ENCODE measurements at regions not wholly inside any gene's neighbourhood (a gene's known extent, or its start where the extent isn't known, plus 50 kb on each side); places are given as distances from the start of the nearest gene placed in this dataset.

GRCh38 chr10:10544890-10545289, 472.8 kb upstream of the CELF2 start:
- 55 to 78% (median 68%) methylated on average over 8 of the region's 8 CpGs for WGBS, 3 donors
- no peak overlapping the region for H3K27ac ChIP-seq (ENCODE audit: low read depth, low read length)

DNA sequence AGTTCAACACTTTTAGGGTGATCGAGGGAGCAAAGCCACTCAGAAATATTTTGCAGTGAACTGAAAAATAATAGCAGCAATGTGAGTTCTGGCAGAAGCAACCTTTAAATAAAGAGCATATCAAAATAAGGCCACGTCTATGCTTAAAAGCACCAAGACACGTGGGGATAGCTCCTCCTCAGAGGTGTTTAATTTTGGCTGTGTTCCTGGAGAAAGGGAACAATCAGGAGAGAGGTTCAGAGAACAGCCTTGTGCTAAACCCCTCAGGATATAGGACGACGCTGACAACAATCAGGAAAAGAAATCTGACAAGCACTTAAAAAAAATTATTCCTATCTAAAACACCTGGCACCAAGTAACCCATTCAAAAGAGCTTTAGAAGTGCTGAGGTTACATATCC, 471.9 kb upstream of the CELF2 start:
- H3K27ac ChIP-seq (ENCODE audit: low read depth, low read length) = no peak overlapping the region
- WGBS, 3 donors = 35 to 54% (median 51%) methylated on average over 5 of the region's 5 CpGs

GRCh38 chr10:10551596-10552301, 465.9 kb upstream of the CELF2 start:
- WGBS, 3 donors = 41 to 75% (median 68%) methylated on average over 10 of the region's 10 CpGs
- H3K27ac ChIP-seq (ENCODE audit: low read depth, low read length) = no peak overlapping the region

DNA sequence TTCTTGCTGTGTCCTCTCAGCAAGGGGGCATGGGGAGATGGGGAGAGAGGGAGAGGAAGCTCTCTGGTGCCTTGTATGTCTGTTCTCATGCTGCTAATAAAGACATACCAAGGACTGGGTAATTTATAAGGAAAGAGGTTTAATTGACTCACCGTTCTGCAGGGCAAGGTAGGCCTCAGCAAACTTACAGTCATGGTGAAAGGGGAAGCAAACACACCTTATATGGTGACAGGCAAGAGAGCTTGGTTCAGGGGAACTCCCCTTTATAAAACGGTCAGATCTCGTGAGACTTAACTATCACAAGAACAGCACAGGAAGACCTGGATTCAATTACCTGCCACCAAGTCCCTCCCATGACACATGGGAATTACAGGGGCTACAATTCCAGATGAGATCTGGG, 464.7 kb upstream of the CELF2 start:
- H3K27ac ChIP-seq (ENCODE audit: low read depth, low read length) = no peak overlapping the region
- WGBS, 3 donors = 76 to 79% (median 78%) methylated on average over 3 of the region's 3 CpGs

DNA sequence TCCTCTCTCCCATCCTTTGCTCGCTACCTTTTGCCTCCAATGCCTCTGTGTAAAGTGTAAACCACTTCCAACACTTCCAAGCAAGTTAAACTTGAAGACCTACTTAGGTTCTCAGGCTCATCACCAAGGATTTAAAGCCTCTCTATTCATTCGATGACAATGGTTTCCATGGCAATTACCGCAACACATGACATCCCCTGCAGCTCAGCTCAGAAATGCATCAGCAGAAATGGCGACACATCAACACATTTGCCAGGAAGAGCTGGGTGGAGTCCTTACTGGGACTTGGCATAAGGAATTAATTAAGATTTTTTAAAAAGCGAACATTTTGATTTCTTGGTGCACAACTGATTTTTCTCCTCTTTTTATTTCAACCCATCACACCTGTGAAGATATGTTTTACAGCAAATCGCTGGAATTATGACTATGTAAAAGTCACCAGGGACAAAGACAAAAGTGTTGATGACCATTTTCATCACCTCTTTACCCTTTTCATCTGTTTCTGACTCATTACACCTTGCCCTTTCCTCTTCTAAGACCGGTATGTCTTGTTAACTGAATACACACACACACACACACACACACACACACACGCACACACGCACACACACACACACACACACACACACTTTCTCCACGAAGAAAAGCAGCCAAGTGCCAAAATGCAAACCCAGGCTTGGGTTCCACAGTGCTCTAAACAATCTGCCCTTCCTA, 453.4 kb upstream of the CELF2 start:
- 65 to 83% (median 73%) methylated on average over 10 of the region's 10 CpGs for WGBS, 3 donors

GRCh38 chr10:10576937-10577336, 440.7 kb upstream of the CELF2 start:
- WGBS, 3 donors = 83 to 96% (median 91%) methylated on average over 1 of the region's 1 CpG
- no peak overlapping the region for H3K27ac ChIP-seq (ENCODE audit: low read depth, low read length)

More for the DNA sequence above, 453.4 kb upstream of the CELF2 start:
- H3K27ac ChIP-seq (ENCODE audit: low read depth, low read length) = no peak overlapping the region

- WGBS, 3 donors = 41 to 61% (median 59%) methylated on average over 1 of the region's 1 CpG
- H3K27ac ChIP-seq (ENCODE audit: low read depth, low read length) = no peak overlapping the region
These were observed 438.0 kb upstream of the CELF2 start for GRCh38 chr10:10579709-10580108.

- H3K27ac ChIP-seq (ENCODE audit: low read depth, low read length) = no peak overlapping the region
- WGBS, 3 donors = 61 to 64% (median 61%) methylated on average over 5 of the region's 5 CpGs
These were observed 433.5 kb upstream of the CELF2 start for GRCh38 chr10:10584161-10584560.

- H3K27ac ChIP-seq (ENCODE audit: low read depth, low read length) = no peak overlapping the region
- 73 to 89% (median 80%) methylated on average over 5 of the region's 5 CpGs for WGBS, 3 donors
These were observed 429.8 kb upstream of the CELF2 start for GRCh38 chr10:10587744-10588393.

DNA sequence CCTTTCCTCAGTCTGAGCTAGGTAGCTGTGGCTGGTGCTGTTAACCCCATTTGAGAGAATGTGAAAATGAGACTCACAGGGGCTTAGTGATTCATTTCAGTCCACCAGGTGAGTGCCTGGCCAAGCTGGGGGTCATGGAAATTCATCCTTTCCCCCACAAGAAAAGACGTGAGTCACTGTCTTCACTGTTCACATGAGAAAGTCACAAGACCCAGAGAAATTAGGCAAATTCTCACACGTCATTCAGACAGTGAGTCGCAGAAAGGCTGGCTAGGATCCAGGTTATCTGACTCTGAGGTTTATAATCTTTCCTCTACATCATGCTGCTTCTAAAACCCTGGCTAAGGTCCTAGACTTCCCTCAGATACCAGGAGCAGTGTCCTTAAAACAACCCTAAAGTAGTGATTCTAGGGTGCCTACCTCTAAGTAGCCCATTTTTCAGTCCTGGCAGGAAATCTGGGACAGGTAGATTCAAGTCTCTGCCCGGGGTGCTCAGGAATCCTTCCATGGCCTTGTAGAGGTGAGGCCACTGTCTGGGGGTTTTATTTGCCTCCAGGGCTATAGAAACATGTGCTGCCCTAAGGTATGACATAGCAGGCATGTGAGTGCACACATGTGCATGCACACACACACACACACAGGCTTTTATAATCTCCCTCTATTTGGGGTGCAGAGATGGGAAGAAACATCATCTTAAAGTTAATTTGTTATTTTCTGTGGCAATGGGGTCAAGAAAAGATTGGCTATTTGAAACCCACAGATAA, 427.9 kb upstream of the CELF2 start:
- 19 to 37% (median 28%) methylated on average over 4 of the region's 4 CpGs for WGBS, 3 donors
- no peak overlapping the region for H3K27ac ChIP-seq (ENCODE audit: low read depth, low read length)

GRCh38 chr10:10591715-10592341, 425.8 kb upstream of the CELF2 start:
- no peak overlapping the region for H3K27ac ChIP-seq (ENCODE audit: low read depth, low read length)
- 47 to 62% (median 54%) methylated on average over 8 of the region's 8 CpGs for WGBS, 3 donors

- no peak overlapping the region for H3K27ac ChIP-seq (ENCODE audit: low read depth, low read length)
- 54 to 95% (median 95%) methylated on average over 2 of the region's 2 CpGs for WGBS, 3 donors
These were observed 421.4 kb upstream of the CELF2 start for GRCh38 chr10:10596256-10596655.

- 76 to 90% (median 84%) methylated on average over 5 of the region's 5 CpGs for WGBS, 3 donors
These were observed 419.4 kb upstream of the CELF2 start for GRCh38 chr10:10598297-10598696.

DNA sequence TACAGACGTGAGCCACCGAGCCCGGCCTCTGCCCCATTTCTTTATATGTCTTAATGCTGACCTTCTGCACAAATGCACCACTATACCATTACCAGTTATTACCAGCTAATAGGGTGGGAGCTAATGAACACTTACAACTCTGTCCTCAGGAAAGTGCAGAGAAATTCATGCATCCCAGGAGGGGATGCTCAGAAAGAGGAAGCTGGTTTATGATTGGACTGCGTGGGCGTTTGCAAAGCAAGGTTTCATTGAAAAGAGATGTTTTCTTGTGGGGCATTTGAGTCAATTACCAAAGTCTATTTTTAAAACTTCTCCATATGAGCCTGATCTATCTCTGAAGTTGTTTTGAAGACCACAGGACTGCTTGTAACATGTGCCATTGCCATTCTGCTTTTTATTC, 417.7 kb upstream of the CELF2 start:
- no peak overlapping the region for H3K27ac ChIP-seq (ENCODE audit: low read depth, low read length)
- 76 to 79% (median 77%) methylated on average over 5 of the region's 5 CpGs for WGBS, 3 donors

More at GRCh38 chr10:10598297-10598696, 419.4 kb upstream of the CELF2 start:
- H3K27ac ChIP-seq (ENCODE audit: low read depth, low read length) = no peak overlapping the region

- H3K27ac ChIP-seq (ENCODE audit: low read depth, low read length) = no peak overlapping the region
- 54 to 70% (median 58%) methylated on average over 9 of the region's 9 CpGs for WGBS, 3 donors
These were observed 412.1 kb upstream of the CELF2 start for GRCh38 chr10:10605551-10606081.

DNA sequence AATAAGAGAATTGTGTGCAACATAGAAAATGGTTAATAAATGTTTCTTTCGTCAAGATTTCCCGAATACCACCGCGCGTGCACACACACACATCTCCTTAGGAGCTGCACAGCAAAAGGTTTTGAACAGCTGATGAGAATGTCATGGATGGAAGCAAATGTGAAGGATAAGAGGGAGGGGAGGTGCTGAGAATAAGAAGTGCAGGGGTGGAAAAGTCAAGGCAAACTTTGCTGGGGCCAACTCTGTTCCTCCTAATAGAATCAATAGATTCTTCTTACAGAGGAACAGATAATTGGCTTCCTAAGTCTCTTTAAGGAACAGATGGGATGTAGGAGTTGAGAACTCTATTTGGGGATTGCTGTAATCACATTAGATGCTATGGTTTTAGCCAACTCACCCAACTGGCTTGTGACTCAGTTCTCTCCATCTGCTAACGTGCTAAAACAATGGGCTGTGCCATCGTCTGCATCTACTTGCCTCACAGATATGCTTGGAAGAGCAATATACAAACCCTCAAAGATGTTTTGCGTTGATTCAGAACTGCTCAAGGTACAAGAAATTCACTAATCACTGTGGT, 408.2 kb upstream of the CELF2 start:
- WGBS, 3 donors = 84 to 93% (median 92%) methylated on average over 8 of the region's 8 CpGs
- no peak overlapping the region for H3K27ac ChIP-seq (ENCODE audit: low read depth, low read length)

DNA sequence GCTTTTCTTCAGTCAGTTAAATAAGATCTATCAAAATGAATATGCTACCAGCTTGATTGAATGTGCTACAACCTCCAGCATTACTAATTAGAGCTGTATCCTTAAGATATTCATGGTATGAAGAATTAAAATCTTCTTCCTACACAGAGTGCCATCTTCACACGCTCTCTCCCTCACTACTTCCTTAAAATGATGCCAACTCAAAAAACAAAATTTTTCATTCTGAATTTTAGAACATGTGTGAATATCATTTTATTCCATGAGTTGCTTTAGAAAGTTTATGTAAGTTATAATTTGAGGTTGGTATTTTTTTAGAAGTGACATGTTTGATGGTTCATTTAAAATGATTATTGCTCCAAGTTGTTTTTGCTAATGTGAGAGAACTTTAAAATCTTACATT, 407.5 kb upstream of the CELF2 start:
- no peak overlapping the region for H3K27ac ChIP-seq (ENCODE audit: low read depth, low read length)
- WGBS, 3 donors = 77 to 86% (median 84%) methylated on average over 1 of the region's 1 CpG

DNA sequence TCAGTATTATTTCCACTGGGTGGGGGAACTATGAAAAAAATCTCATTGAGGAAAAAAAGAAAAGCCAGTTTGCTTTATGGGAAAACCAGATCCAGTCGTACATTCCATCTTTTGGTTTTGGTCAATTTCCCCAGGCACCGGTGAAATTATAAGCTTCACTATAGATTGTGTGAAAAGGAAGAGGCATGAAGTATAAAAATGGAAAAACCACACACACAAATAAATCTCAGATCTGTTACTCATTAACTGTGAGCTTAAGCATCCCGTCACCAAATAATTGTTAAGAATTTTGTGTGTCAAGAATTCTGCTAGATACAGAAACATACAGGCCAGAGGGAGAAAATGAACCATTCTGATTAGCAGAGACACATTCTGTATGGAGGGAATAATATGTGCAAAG, 405.5 kb upstream of the CELF2 start:
- 78 to 95% (median 93%) methylated on average over 3 of the region's 3 CpGs for WGBS, 3 donors
- H3K27ac ChIP-seq (ENCODE audit: low read depth, low read length) = no peak overlapping the region

All from adipose tissue (tissue), 3 donors.